Stomach (tissue), 4 donors: ENCODE measurements at regions not wholly inside any gene's neighbourhood (a gene's known extent, or its start where the extent isn't known, plus 50 kb on each side); places are given as distances from the start of the nearest gene placed in this dataset.
"Not testable (repeated sequence)": the region's sequence is repeated elsewhere in the genome, so short reads cannot be mapped to it uniquely, and the experiment has no call there.

Experiments
- EP300 ChIP-seq: sonication (generic); formaldehyde crosslinking; IDR thresholded peaks from one replicate; pipeline ENCODE4 v1.6.1; 2017; ENCODE audit warnings: antibody characterized with exemption
- POLR2A ChIP-seq, 4 donors: fragments of 450-650 bp; IDR thresholded peaks; one replicate each; pipeline ENCODE4 v1.6.1; 2016; ENCODE audit warnings: antibody characterized with exemption in 4 of 4, control low read depth in 2 of 4, mild to moderate bottlenecking in 1 of 4, moderate library complexity in 1 of 4
- POLR2AphosphoS5 ChIP-seq, 3 donors: sonication (generic); formaldehyde crosslinking; IDR thresholded peaks; one replicate each; pipeline ENCODE4 v1.6.1; 2016; ENCODE audit warnings: antibody characterized with exemption in 3 of 3
- TF ChIP-seq, protein P1 (sequence below), 7 experiments: fragments of 450-650 bp in 4 of 7; fragments of 200-600 bp in 3 of 7; sonication (generic) in 3 of 7; IDR thresholded peaks; one replicate each; pipeline ENCODE4 v1.5.1; 2016 to 2019; ENCODE audit warnings: antibody characterized with exemption in 7 of 7, control low read depth in 2 of 7, mild to moderate bottlenecking in 1 of 7

GRCh38 chr22:12638319-12638718 is 2889.7 kb upstream of the OR11H1 start:
- TF ChIP-seq EP300; POLR2A (IDR thresholded peaks at IDR 0.05); POLR2AphosphoS5 (IDR thresholded peaks at IDR 0.05): not testable (repeated sequence)
- TF ChIP-seq, protein P1, sequence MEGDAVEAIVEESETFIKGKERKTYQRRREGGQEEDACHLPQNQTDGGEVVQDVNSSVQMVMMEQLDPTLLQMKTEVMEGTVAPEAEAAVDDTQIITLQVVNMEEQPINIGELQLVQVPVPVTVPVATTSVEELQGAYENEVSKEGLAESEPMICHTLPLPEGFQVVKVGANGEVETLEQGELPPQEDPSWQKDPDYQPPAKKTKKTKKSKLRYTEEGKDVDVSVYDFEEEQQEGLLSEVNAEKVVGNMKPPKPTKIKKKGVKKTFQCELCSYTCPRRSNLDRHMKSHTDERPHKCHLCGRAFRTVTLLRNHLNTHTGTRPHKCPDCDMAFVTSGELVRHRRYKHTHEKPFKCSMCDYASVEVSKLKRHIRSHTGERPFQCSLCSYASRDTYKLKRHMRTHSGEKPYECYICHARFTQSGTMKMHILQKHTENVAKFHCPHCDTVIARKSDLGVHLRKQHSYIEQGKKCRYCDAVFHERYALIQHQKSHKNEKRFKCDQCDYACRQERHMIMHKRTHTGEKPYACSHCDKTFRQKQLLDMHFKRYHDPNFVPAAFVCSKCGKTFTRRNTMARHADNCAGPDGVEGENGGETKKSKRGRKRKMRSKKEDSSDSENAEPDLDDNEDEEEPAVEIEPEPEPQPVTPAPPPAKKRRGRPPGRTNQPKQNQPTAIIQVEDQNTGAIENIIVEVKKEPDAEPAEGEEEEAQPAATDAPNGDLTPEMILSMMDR (IDR thresholded peaks at IDR 0.05): not testable (repeated sequence)
